ENCODE measurements at regions not wholly inside any gene's neighbourhood (a gene's known extent, or its start where the extent isn't known, plus 50 kb on each side); places are given as distances from the start of the nearest gene placed in this dataset.

- Histone ChIP-seq H3K27ac (ENCODE audit: insufficient read depth, low read depth, low read length) (no peak overlapping the region), H4K20me1 (replicated peaks; ENCODE audit: control insufficient read depth, extremely low read depth, insufficient read depth, low read length) (no peaks in the 10 kb centered on the region), H3K4me3 (replicated peaks in 1 of 3; ENCODE audit: insufficient read depth in 1 of 3, low read depth in 1 of 3, low read length in 3 of 3) (no peak overlapping the region), H3K4me2 (ENCODE audit: insufficient read depth, low read length) (no peak overlapping the region), H3K9me1 (replicated peaks; ENCODE audit: control insufficient read depth, extremely low read depth, insufficient read depth, low read length) (no peaks in the 10 kb centered on the region), H2AFZ (ENCODE audit: low read depth, low read length) (no peak overlapping the region), H3K27me3 (ENCODE audit: control insufficient read depth in 2 of 2, insufficient read depth in 2 of 2, low read length in 2 of 2) (no peaks in the 10 kb centered on the region), H3K9me3 (replicated peaks; ENCODE audit: control insufficient read depth, insufficient read depth, low read length) (peaks cover 8% of the 10 kb centered on the region), H3K9ac (replicated peaks; ENCODE audit: extremely low read depth, insufficient read depth, low read length) (no peak overlapping the region), H3K79me2 (ENCODE audit: control insufficient read depth, insufficient read depth, low read length) (no peaks in the 10 kb centered on the region), H3K36me3 (ENCODE audit: control insufficient read depth in 2 of 2, extremely low read depth in 1 of 2, insufficient read depth in 2 of 2, low read length in 2 of 2) (no peaks in the 10 kb centered on the region), H3K4me1 (ENCODE audit: control insufficient read depth, extremely low read depth, insufficient read depth, low read length) (no peaks in the 10 kb centered on the region)
- ChIA-PET POLR2A (no interaction called here), CTCF (no interaction called here)
- BruUV-seq (replicated peaks) = no TSS peak
- no peak for FAIRE-seq
- intact Hi-C loops (cut with micrococcal nuclease) (no loop called here), dilution Hi-C loops (cut with MboI; ENCODE audit: extremely low pct_ligation_motif_present, low sequenced_read_pairs) (no loop called here)
- no peak for TF ChIP-seq CTCF (IDR thresholded peaks at IDR 0.05; ENCODE audit: extremely low read depth in 1 of 2, insufficient read depth in 1 of 2, low read depth in 1 of 2, low read length in 2 of 2)
- TF ChIP-seq EZH2 (IDR thresholded peaks at IDR 0.05; ENCODE audit: borderline replicate concordance, low read depth, low read length, severe bottlenecking) = no peak
- no peak for TF ChIP-seq POLR2AphosphoS5 (IDR thresholded peaks at IDR 0.05; ENCODE audit: insufficient read depth, low read depth, low read length)
- no peak for TF ChIP-seq FOS (IDR thresholded peaks at IDR 0.05; ENCODE audit: borderline replicate concordance, insufficient read depth, low read length)
- no peak for TF ChIP-seq JUN (IDR thresholded peaks at IDR 0.05; ENCODE audit: borderline replicate concordance, insufficient read depth, insufficient read length, low read depth)
- TF ChIP-seq GATA2 (IDR thresholded peaks at IDR 0.05; ENCODE audit: insufficient read depth, insufficient read length, low read depth, low read length) = no peak
- no peak for TF ChIP-seq MYC (IDR thresholded peaks at IDR 0.05; ENCODE audit: low read depth, low read length)
- no peak for TF ChIP-seq MAX (IDR thresholded peaks at IDR 0.05; ENCODE audit: insufficient read depth, insufficient read length)
- no peak for TF ChIP-seq POLR2A (IDR thresholded peaks at IDR 0.05; ENCODE audit: low read depth, low read length)
- no peak for DNase-seq (ENCODE audit: low read depth, low spot score)
Observed at GRCh38 chr5:4144411-4145007, 548.9 kb downstream of the IRX1 start.
